BJ (cell line): ENCODE measurements at regions not wholly inside any gene's neighbourhood (a gene's known extent, or its start where the extent isn't known, plus 50 kb on each side); places are given as distances from the start of the nearest gene placed in this dataset.

Experiments used
- CTCF ChIA-PET: fragments of 350-600 bp; formaldehyde crosslinking; extraction: SDS; loops from one replicate; lab custom pipeline; 2021; ENCODE audit warnings: antibody characterized with exemption, inconsistent platforms; lab: Yijun Ruan, JAX
- POLR2A ChIA-PET: fragments of 300-600 bp; sonication (Branson Sonifier 250); formaldehyde crosslinking; extraction: SDS; loops from one replicate; lab custom pipeline; 2021; ENCODE audit warnings: antibody characterized with exemption; lab: Charles Lee
- DNase-seq: peaks from one replicate; pipeline ENCODE4 v3.0.0-alpha.2; 2011; ENCODE audit warnings: low read depth
- H3K27me3 ChIP-seq: 2 replicates; pipeline ENCODE4 v1.6.0; 2011; ENCODE audit warnings: low read length; ENCODE audit not compliant: control insufficient read depth, insufficient read depth
- H3K36me3 ChIP-seq: 2 replicates; pipeline ENCODE4 v1.5.1; 2011; ENCODE audit warnings: low read length; ENCODE audit not compliant: control insufficient read depth, insufficient read depth
- H3K4me3 ChIP-seq: 2 replicates; pipeline ENCODE4 v1.5.1; 2011; ENCODE audit warnings: low read depth, mild to moderate bottlenecking, control low read depth, low read length
- CTCF ChIP-seq: IDR thresholded peaks from 2 replicates; pipeline ENCODE4 v1.5.1; 2011; ENCODE audit warnings: low read depth, mild to moderate bottlenecking, control low read depth, inconsistent platforms, low read length, moderate library complexity; ENCODE audit not compliant: insufficient read depth

- ChIA-PET POLR2A (no interaction called here), CTCF (no interaction called here)
Measured at GRCh38 chr5:82909771-82910170, 167.4 kb downstream of the TMEM167A start.

GRCh38 chr5:82905986-82906385 is 171.2 kb downstream of the TMEM167A start:
- no peaks in the 10 kb centered on the region for H3K36me3 ChIP-seq
- H3K4me3 ChIP-seq = no peak overlapping the region
- CTCF ChIA-PET = no interaction called here
- no peaks in the 10 kb centered on the region for H3K27me3 ChIP-seq
- POLR2A ChIA-PET = no interaction called here
- no peak for DNase-seq
- TF ChIP-seq CTCF = no peak

More at GRCh38 chr5:82909771-82910170, 167.4 kb downstream of the TMEM167A start:
- Histone ChIP-seq H3K4me3 (no peak overlapping the region), H3K27me3 (no peaks in the 10 kb centered on the region), H3K36me3 (no peaks in the 10 kb centered on the region)
- no peak for TF ChIP-seq CTCF
- no peak for DNase-seq

DNA sequence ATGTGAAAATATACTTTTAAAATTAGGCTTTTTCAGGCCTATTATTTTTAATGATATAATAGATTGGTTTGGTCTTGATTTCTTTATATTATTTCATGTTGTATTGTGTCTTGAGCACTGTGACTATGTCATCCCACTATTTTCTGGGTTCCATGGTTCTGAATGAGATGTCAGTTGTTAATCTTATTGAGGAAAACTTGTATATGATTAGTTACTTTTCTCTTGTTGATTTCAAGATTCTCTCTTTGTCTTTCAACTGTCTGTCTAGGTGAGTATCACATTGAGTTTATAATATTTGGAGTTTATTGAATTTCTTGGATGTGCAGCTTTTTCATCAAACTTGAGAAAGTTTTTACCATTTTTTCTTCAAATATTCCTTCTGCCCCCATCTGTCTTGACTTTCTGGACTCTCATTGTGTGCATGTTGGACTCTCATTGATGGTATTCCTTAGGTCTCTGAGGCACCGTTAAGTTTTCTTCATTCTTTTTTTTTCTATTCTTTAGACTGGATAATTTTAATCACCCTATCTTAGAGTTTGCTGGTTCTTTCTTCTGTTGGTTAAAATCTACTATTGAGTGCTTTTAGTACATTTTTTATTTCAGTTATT is 175.8 kb downstream of the TMEM167A start:
- ChIA-PET POLR2A (no interaction called here), CTCF (no interaction called here)
- Histone ChIP-seq H3K36me3 (no peaks in the 10 kb centered on the region), H3K27me3 (no peaks in the 10 kb centered on the region), H3K4me3 (no peak overlapping the region)
- no peak for TF ChIP-seq CTCF
- no peak for DNase-seq

DNA sequence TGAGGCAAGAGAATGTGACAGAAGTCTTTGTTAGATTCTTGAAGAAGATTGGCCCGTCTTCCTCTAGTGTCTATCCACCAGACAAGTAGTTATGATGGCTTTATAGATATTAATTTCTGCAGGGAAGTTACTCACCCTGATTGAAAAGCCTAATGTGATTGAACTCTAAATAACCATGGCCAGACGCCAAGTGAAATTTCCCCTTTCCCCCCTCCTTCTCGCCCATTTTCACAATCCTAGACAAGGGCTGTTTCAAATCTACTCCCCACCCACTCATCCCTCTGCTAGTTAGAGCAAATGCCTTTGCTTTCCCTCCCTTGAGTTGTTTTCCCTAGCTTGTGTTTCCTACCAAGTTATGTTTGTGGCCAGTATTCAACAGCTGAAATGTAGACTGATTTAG is 182.5 kb downstream of the TMEM167A start:
- TF ChIP-seq CTCF = no peak
- Histone ChIP-seq H3K27me3 (no peaks in the 10 kb centered on the region), H3K36me3 (no peaks in the 10 kb centered on the region), H3K4me3 (no peak overlapping the region)
- ChIA-PET CTCF (no interaction called here), POLR2A (no interaction called here)
- DNase-seq = no peak

DNA sequence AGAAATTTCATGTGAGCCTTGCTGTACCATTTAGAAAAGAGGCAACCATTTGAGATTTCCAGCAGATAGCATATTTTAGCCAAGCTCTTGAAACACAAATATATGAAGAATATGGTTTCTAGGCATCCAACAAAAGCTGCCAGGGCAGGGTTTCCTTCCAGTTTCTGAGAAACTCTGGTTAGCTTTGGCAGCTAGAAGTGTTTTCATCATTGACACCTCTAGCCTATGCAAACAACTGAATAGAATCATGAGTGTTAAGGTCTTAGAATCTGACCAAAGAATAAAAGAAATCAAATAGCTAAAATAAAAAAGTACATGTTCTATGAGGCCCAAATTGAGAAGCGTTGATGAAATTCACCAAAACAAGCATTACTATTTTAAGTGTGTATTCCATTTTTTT is 188.1 kb downstream of the TMEM167A start:
- H3K4me3 ChIP-seq = no peak overlapping the region
- TF ChIP-seq CTCF = no peak
- no peaks in the 10 kb centered on the region for H3K27me3 ChIP-seq
- H3K36me3 ChIP-seq = no peaks in the 10 kb centered on the region
- ChIA-PET CTCF (interaction anchor here (0.6 to 0.7 kb wide), 2 partner anchors 225 to 522 kb away, joined by 3 read pairs; no protein-coding TSS in a partner anchor), POLR2A (no interaction called here)
- DNase-seq = no peak
